Neutrophil (primary cell): ENCODE measurements at regions not wholly inside any gene's neighbourhood (a gene's known extent, or its start where the extent isn't known, plus 50 kb on each side); places are given as distances from the start of the nearest gene placed in this dataset.

Experiments used
- H3K27ac ChIP-seq: fragments of 200-600 bp; sonication (generic); 2 replicates; pipeline ENCODE4 v1.5.1; 2016; ENCODE audit warnings: mild to moderate bottlenecking, moderate library complexity
- H3K27me3 ChIP-seq: fragments of 200-600 bp; sonication (generic); 2 replicates; pipeline ENCODE4 v1.6.0; 2016; ENCODE audit warnings: mild to moderate bottlenecking
- H3K36me3 ChIP-seq: fragments of 200-600 bp; sonication (generic); 2 replicates; pipeline ENCODE4 v1.5.1; 2017
- H3K4me1 ChIP-seq, 2 experiments: fragments of 200-600 bp in 1 of 2; sonication (generic) in 1 of 2; 1 replicate in 1 of 2; 2 replicates in 1 of 2; pipeline versions ENCODE4 v1.5.1 to v1.6.1; 2013 to 2016; ENCODE audit warnings: low read depth in 1 of 2, low read length in 1 of 2, mild to moderate bottlenecking in 1 of 2, moderate library complexity in 1 of 2; ENCODE audit not compliant: control insufficient read depth in 1 of 2, insufficient read depth in 1 of 2
- H3K4me3 ChIP-seq, 2 experiments: fragments of 200-600 bp in 1 of 2; sonication (generic) in 1 of 2; 1 replicate in 1 of 2; 2 replicates in 1 of 2; pipeline ENCODE4 v1.5.1; 2013 to 2016; ENCODE audit warnings: low read depth in 1 of 2, low read length in 1 of 2, mild to moderate bottlenecking in 1 of 2, moderate library complexity in 1 of 2
- H3K9me3 ChIP-seq: fragments of 200-600 bp; sonication (generic); 2 replicates; pipeline ENCODE4 v1.5.1; 2016
- TF ChIP-seq, protein P1 (sequence below): fragments of 200-600 bp; sonication (generic); IDR thresholded peaks from 2 replicates; pipeline ENCODE4 v1.5.1; 2016; ENCODE audit warnings: antibody characterized with exemption

DNA sequence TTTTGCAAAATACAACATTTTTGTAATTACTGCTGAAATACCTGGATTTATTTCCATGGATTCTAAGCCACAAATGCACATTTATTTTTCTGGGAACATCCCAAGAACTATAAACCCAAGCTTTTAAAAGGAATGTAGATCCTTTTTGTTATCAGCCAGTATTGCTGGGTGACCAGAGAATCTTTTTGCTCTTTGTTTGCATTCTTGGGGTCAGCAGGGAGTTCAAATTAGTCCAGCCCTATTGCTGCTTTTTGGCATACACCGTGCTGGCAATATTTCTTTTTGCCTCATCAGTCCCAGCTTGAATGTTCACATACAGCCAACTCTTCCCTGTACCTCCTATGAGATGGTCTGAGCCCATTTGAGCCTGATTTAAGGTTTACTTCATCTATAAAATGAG lies 155.2 kb upstream of the CNR1 start:
- no peak overlapping the region for H3K27ac ChIP-seq
- H3K4me1 ChIP-seq: no peaks in the 10 kb centered on the region
- H3K27me3 ChIP-seq: peaks cover 13% of the 10 kb centered on the region
- H3K4me3 ChIP-seq: no peak overlapping the region
- H3K9me3 ChIP-seq: no peaks in the 10 kb centered on the region
- no peaks in the 10 kb centered on the region for H3K36me3 ChIP-seq
- TF ChIP-seq, protein P1, sequence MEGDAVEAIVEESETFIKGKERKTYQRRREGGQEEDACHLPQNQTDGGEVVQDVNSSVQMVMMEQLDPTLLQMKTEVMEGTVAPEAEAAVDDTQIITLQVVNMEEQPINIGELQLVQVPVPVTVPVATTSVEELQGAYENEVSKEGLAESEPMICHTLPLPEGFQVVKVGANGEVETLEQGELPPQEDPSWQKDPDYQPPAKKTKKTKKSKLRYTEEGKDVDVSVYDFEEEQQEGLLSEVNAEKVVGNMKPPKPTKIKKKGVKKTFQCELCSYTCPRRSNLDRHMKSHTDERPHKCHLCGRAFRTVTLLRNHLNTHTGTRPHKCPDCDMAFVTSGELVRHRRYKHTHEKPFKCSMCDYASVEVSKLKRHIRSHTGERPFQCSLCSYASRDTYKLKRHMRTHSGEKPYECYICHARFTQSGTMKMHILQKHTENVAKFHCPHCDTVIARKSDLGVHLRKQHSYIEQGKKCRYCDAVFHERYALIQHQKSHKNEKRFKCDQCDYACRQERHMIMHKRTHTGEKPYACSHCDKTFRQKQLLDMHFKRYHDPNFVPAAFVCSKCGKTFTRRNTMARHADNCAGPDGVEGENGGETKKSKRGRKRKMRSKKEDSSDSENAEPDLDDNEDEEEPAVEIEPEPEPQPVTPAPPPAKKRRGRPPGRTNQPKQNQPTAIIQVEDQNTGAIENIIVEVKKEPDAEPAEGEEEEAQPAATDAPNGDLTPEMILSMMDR: no peak

DNA sequence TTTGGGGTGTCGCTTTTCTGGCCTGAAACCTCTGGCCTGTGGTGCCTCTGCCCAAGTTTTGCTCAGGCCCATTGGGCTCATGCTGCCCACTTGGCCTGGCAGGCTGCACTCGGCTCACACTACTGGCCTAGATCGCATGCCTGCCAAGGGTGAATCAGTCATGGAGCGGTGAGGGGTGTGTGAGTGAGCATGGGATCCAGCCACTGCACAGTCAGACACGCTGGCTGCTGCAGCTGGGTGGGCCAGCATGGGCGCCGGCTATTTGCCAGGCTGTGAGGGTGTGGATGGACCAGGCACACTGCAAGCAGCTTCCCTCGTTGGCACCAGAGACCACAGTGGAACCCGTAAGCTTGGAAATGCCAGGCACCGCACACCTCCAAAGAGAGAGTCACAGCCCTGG lies 145.4 kb upstream of the CNR1 start:
- Histone ChIP-seq H3K9me3 (no peaks in the 10 kb centered on the region), H3K4me3 (no peak overlapping the region), H3K4me1 (no peaks in the 10 kb centered on the region), H3K27me3 (no peaks in the 10 kb centered on the region), H3K36me3 (peaks cover 9% of the 10 kb centered on the region), H3K27ac (no peak overlapping the region)
- TF ChIP-seq, protein P1: no peak

- Histone ChIP-seq H3K27ac (no peak overlapping the region), H3K9me3 (no peaks in the 10 kb centered on the region)
- TF ChIP-seq, protein P1: no peak
These were observed 138.4 kb upstream of the CNR1 start for GRCh38 chr6:88304520-88304919.

GRCh38 chr6:88302769-88303225 lies 136.7 kb upstream of the CNR1 start:
- no peaks in the 10 kb centered on the region for H3K4me1 ChIP-seq
- no peaks in the 10 kb centered on the region for H3K27me3 ChIP-seq
- H3K9me3 ChIP-seq: no peaks in the 10 kb centered on the region
- no peak overlapping the region for H3K27ac ChIP-seq
- TF ChIP-seq, protein P1: no peak
- no peak overlapping the region for H3K4me3 ChIP-seq
- H3K36me3 ChIP-seq: peaks cover 9% of the 10 kb centered on the region

More at GRCh38 chr6:88304520-88304919, 138.4 kb upstream of the CNR1 start:
- Histone ChIP-seq H3K27me3 (no peaks in the 10 kb centered on the region), H3K4me3 (no peak overlapping the region), H3K36me3 (no peaks in the 10 kb centered on the region), H3K4me1 (no peaks in the 10 kb centered on the region)

GRCh38 chr6:88301888-88302768 lies 136.0 kb upstream of the CNR1 start:
- Histone ChIP-seq H3K27ac (no peak overlapping the region), H3K9me3 (no peaks in the 10 kb centered on the region), H3K4me1 (no peaks in the 10 kb centered on the region), H3K36me3 (peaks cover 10% of the 10 kb centered on the region), H3K27me3 (no peaks in the 10 kb centered on the region), H3K4me3 (no peak overlapping the region)
- TF ChIP-seq, protein P1: no peak
